Adrenal gland (tissue), 9 donors: ENCODE measurements at regions not wholly inside any gene's neighbourhood (a gene's known extent, or its start where the extent isn't known, plus 50 kb on each side); places are given as distances from the start of the nearest gene placed in this dataset.

ENCODE experiments used
- DNase-seq, 7 donors: peaks; one replicate each; pipeline ENCODE4 v3.0.0-alpha.2; 2019 to 2020
- H3K27ac ChIP-seq, 5 donors: fragments of 200-600 bp; sonication (generic) in 4 of 5; 1 replicate in 3 of 5; 2 replicates in 2 of 5; pipeline versions ENCODE4 v1.5.1 to v1.8.0; 2016 to 2020; ENCODE audit warnings: mild to moderate bottlenecking in 1 of 5
- H3K27me3 ChIP-seq: fragments of 200-600 bp; 2 replicates; pipeline ENCODE4 v1.8.0; 2021
- H3K36me3 ChIP-seq, 2 donors: fragments of 200-600 bp; replicated peaks in 1 of 2; 1 replicate in 1 of 2; 2 replicates in 1 of 2; pipeline versions ENCODE4 v1.5.1 to v1.8.0; 2018 to 2022
- H3K4me1 ChIP-seq, 2 donors: fragments of 200-600 bp; replicated peaks in 1 of 2; 1 replicate in 1 of 2; 2 replicates in 1 of 2; pipeline versions ENCODE4 v1.5.1 to v1.8.0; 2018 to 2021
- H3K4me3 ChIP-seq, 4 donors: fragments of 200-600 bp; sonication (generic) in 3 of 4; one replicate each; pipeline ENCODE4 v1.5.1; 2016 to 2018
- H3K9me3 ChIP-seq, 3 donors: fragments of 200-600 bp; sonication (generic) in 1 of 3; replicated peaks in 1 of 3; 1 replicate in 2 of 3; 2 replicates in 1 of 3; pipeline versions ENCODE4 v1.5.1 to v1.8.0; 2016 to 2021
- POLR2A ChIP-seq, 2 donors: fragments of 450-650 bp; IDR thresholded peaks; one replicate each; pipeline ENCODE4 v1.6.1; 2017; ENCODE audit warnings: antibody characterized with exemption in 2 of 2, mild to moderate bottlenecking in 2 of 2, moderate library complexity in 1 of 2
- WGBS, 4 donors: extraction: QIAGEN DNeasy Blood & Tissue Kit in 2 of 4; methylation state at CpG; one replicate each; pipeline versions ENCODE4 v1.1.5 to v1.1.7; 2013 to 2017; 5-methylcytosine and 5-hydroxymethylcytosine counted together
- intact Hi-C, 2 donors: fragments of 100-400 bp; cut with DNase I; formaldehyde crosslinking; loops; one replicate each; pipeline versions ENCODE4 v1.14.1 to v1.15.0; 2022 to 2023
- TF ChIP-seq, protein P1 (sequence below), 6 experiments: fragments of 450-650 bp in 4 of 6; fragments of 200-600 bp in 2 of 6; sonication (generic) in 1 of 6; IDR thresholded peaks; 1 replicate in 5 of 6; 2 replicates in 1 of 6; pipeline versions ENCODE4 v1.5.1 to v1.8.0; 2016 to 2021; ENCODE audit warnings: antibody characterized with exemption in 6 of 6, mild to moderate bottlenecking in 2 of 6, moderate library complexity in 1 of 6
- donor health status: healthy with polysubstance abuse.
- donor health status: Bipolar disorder and iron deficiency.
- donor health status: DM: yes; HTN: yes; CAD: no.
- donor health status: DM: no; HTN: no; CAD: no.
- donor health status: DM: no; HTN: no; CAD: no.

DNA sequence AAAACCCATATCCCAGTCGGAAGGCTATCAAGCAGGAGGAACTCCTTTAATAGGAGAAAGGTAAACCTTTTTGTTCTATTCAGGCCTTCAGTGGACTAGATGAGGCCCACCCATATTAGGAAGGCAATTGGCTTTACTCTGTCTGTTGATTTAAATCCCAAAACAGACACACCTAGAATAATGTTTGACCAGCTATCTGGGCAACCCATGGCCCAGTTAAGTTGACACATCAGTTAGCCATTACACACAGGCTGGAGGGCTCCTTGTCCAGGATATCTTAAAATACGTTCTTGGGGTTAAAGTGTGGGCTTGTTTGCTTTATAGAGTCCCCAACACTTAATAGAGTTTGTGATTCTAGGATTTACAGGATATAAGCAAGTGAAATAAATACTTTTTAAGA is 339.0 kb upstream of the PRKCQ start:
- Histone ChIP-seq H3K27ac (no peak overlapping the region), H3K9me3 (no peaks in the 10 kb centered on the region), H3K4me1 (peaks cover 0 to 3% of the 10 kb centered on the region in 2 donors), H3K36me3 (no peaks in the 10 kb centered on the region), H3K27me3 (no peaks in the 10 kb centered on the region), H3K4me3 (no peak overlapping the region)
- TF ChIP-seq POLR2A (IDR thresholded peaks at IDR 0.05), result no peak
- no peak for DNase-seq
- intact Hi-C loops, result loop anchor here (10.0 kb wide), 1 partner anchor 496 kb away; the partner anchor contains the start of gene SFMBT2 (in 2 of the 2)
- WGBS, 4 donors, result 79 to 95% (median 84%) methylated on average over 2 of the region's 2 CpGs

DNA sequence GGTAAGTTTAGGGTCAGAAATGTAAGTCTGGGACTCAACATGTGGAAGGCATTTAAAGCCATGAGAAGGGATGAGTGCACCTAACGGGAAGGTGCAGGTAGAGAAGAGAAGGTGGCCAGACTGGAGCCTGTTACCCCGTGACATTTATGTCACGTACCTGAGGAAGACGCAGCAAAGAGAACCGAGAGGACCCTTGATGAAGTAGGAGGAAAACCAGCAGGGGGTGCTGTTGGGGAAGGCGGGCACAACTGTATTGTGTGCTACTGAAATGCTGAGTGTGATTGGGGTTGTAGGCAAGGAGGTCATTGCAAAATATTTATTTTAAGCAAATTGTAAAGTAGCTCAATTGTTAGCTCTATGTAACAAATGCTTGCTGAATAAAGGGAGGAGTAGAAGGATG is 338.2 kb upstream of the PRKCQ start:
- intact Hi-C loops, result loop anchor here (10.0 kb wide), 1 partner anchor 496 kb away; the partner anchor contains the start of gene SFMBT2 (in 2 of the 2)
- H3K4me1 ChIP-seq, result peaks cover 0 to 2% of the 10 kb centered on the region in 2 donors
- peak in 6 of 7 donors; percentile 24 to 66 (median 48) for DNase-seq
- WGBS, 4 donors, result 66 to 76% (median 73%) methylated on average over 6 of the region's 6 CpGs
- H3K9me3 ChIP-seq, result no peaks in the 10 kb centered on the region
- TF ChIP-seq, protein P1, sequence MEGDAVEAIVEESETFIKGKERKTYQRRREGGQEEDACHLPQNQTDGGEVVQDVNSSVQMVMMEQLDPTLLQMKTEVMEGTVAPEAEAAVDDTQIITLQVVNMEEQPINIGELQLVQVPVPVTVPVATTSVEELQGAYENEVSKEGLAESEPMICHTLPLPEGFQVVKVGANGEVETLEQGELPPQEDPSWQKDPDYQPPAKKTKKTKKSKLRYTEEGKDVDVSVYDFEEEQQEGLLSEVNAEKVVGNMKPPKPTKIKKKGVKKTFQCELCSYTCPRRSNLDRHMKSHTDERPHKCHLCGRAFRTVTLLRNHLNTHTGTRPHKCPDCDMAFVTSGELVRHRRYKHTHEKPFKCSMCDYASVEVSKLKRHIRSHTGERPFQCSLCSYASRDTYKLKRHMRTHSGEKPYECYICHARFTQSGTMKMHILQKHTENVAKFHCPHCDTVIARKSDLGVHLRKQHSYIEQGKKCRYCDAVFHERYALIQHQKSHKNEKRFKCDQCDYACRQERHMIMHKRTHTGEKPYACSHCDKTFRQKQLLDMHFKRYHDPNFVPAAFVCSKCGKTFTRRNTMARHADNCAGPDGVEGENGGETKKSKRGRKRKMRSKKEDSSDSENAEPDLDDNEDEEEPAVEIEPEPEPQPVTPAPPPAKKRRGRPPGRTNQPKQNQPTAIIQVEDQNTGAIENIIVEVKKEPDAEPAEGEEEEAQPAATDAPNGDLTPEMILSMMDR (IDR thresholded peaks at IDR 0.05), result peak in 5 of 6 experiments; percentile 15 to 48 (median 40)
- no peak for TF ChIP-seq POLR2A (IDR thresholded peaks at IDR 0.05)
- no peaks in the 10 kb centered on the region for H3K27me3 ChIP-seq
- no peaks in the 10 kb centered on the region for H3K36me3 ChIP-seq
- H3K4me3 ChIP-seq, result no peak overlapping the region
- no peak overlapping the region for H3K27ac ChIP-seq

DNA sequence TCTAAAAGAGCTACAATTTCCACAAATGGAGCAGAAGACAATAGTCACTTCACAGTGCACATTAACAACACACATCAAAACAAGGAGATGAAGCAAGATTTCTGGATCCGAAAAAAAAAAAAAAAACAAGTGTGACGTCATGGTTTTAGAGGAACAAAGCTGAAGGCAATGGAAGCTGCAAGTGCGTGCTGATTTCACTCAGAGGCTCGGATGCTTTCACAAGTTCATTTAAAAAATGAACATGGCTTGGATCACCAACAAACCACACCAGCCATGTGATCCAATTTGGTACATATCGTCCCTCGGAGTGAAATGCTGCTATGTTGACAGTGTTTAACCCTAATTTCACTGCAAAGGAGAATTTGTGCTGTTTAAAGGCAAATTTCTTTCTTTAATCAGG is 337.0 kb upstream of the PRKCQ start:
- Histone ChIP-seq H3K27ac (no peak overlapping the region), H3K36me3 (no peaks in the 10 kb centered on the region), H3K27me3 (no peaks in the 10 kb centered on the region), H3K9me3 (no peaks in the 10 kb centered on the region), H3K4me3 (no peak overlapping the region), H3K4me1 (peaks cover under 1 to 13% of the 10 kb centered on the region in 2 donors)
- intact Hi-C loops, result loop anchor here (10.0 kb wide), 1 partner anchor 498 kb away; the partner anchor contains the start of gene SFMBT2 (in 2 of the 2)
- peak in 2 of 7 donors; percentile 17 to 31 for DNase-seq
- TF ChIP-seq, protein P1 (IDR thresholded peaks at IDR 0.05), result no peak
- TF ChIP-seq POLR2A (IDR thresholded peaks at IDR 0.05), result no peak
- 58 to 61% (median 60%) methylated on average over 6 of the region's 6 CpGs for WGBS, 4 donors

DNA sequence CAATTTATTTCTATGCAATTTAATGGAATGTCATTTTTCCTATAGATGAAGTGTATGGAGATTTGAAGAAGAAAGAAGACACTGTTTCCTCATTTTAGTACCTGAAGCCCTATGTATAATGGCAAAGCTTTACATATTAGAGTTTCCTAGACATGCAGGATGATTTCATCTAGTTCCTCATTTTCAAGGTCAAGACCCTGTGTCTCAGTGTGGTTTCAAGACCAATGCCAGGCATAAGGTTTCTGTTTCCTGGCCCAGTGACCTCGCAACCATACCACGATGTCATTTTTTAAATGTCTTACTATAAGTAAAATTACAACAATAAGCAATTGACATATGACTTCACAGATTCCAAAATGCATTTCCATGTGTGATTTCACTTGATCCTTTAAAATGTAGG is 336.5 kb upstream of the PRKCQ start:
- no peaks in the 10 kb centered on the region for H3K27me3 ChIP-seq
- H3K27ac ChIP-seq, result no peak overlapping the region
- H3K4me1 ChIP-seq, result peaks cover 5 to 16% of the 10 kb centered on the region in 2 donors
- no peak for TF ChIP-seq POLR2A (IDR thresholded peaks at IDR 0.05)
- TF ChIP-seq, protein P1 (IDR thresholded peaks at IDR 0.05), result no peak
- no peak overlapping the region for H3K4me3 ChIP-seq
- no peaks in the 10 kb centered on the region for H3K36me3 ChIP-seq
- no peaks in the 10 kb centered on the region for H3K9me3 ChIP-seq
- 61 to 84% (median 68%) methylated on average over 2 of the region's 2 CpGs for WGBS, 4 donors
- no peak for DNase-seq
- intact Hi-C loops, result loop anchor here (10.0 kb wide), 1 partner anchor 498 kb away; the partner anchor contains the start of gene SFMBT2 (in 2 of the 2)

DNA sequence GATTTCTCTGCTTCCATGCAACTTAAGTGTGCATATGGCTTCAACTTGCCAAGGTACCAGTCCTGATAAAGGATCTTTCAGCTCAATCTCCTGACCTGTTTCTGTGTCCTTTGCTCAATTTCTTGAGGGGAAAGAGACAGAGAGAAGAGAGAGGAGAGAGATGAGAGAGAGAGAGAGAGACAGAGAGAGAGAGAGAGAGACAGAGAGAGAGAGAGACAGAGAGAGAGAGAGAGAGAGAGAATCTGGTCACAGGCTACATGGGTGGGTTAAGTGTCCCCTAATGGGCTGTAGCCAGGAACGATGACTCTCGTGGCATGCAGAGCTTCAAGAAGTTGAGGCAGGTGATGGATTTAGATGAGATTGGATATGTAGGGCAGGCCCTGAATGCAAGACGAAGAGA is 335.2 kb upstream of the PRKCQ start:
- Histone ChIP-seq H3K27me3 (no peaks in the 10 kb centered on the region), H3K4me1 (peaks cover 5 to 16% of the 10 kb centered on the region in 2 donors), H3K4me3 (no peak overlapping the region), H3K27ac (no peak overlapping the region), H3K36me3 (no peaks in the 10 kb centered on the region), H3K9me3 (no peaks in the 10 kb centered on the region)
- 83 to 95% (median 89%) methylated on average over 3 of the region's 3 CpGs for WGBS, 4 donors
- no peak for TF ChIP-seq POLR2A (IDR thresholded peaks at IDR 0.05)
- TF ChIP-seq, protein P1 (IDR thresholded peaks at IDR 0.05), result no peak
- DNase-seq, result no peak
- intact Hi-C loops, result loop anchor here (10.0 kb wide), 1 partner anchor 499 kb away; the partner anchor contains the start of gene SFMBT2 (in 2 of the 2)
